ENCODE measurements at regions not wholly inside any gene's neighbourhood (a gene's known extent, or its start where the extent isn't known, plus 50 kb on each side); places are given as distances from the start of the nearest gene placed in this dataset.
A peak's percentile ranks its signal among the peaks of the same experiment; 100 is the strongest.

DNA sequence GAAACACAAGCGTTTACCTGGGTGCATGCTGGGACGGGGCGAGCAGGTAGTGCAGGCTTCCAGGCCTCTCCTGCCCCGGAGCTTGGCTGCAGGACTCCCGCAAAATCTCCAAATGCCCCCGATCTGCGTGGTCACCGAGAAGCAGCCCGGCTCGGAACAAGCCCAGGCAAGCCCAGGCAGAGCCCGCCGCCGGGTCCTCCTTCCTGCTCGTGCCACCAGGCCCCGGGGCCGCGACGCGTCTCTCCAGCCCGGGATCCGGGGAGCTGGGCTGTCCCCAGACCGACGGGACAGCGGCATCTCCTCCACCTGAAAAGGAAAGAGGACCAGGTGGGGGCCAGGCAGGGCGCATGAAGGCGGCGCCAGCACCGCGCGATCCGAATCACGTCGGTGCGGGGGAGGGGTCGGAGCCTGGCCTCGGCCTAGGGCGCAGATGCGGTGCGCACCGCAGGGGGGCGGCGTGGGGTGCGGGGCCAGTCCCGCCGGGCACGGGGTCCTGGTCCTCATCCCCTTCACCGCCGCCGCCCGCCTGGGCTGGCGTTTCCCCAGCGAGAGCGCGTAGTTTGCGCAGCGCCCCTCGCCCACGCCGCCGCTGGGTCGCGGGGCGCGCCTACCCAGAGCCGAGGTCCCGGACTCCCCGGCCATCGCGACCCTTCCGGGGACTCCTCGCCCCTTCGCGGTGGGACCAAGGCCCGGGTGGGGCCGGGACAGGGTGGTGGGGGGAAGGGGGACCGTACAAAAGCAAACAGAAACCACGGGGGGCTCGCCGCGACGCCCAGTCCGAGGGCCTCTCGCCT, 52.4 kb upstream of the H6PD start:
- under 1% methylated on average over 70 of the region's 83 CpGs for WGBS
- peak overlapping the region; percentile 98 to 99 for H3K18ac ChIP-seq (ENCODE audit: low read depth in 1 of 2, low read length in 2 of 2)
- H2BK15ac ChIP-seq (ENCODE audit: low read depth, poor library complexity, severe bottlenecking): peak overlapping the region; percentile 15
- H3K9ac ChIP-seq (ENCODE audit: low read length): peak overlapping the region; percentile 99
- H3K79me1 ChIP-seq (replicated peaks; ENCODE audit: low read length, poor library complexity, severe bottlenecking): peaks cover 17% of the 10 kb centered on the region
- peak overlapping the region; percentile 87 for H2AK5ac ChIP-seq (ENCODE audit: low read length, severe bottlenecking)
- peak overlapping the region; percentile 94 to 99 for H3K4ac ChIP-seq (ENCODE audit: low read depth in 1 of 2, low read length in 2 of 2)
- H3K4me2 ChIP-seq (ENCODE audit: low read length, poor library complexity, severe bottlenecking): peak overlapping the region; percentile 60
- H3K4me3 ChIP-seq (ENCODE audit: insufficient read depth in 1 of 2, low read depth in 1 of 2, low read length in 2 of 2): peak overlapping the region; percentile 84 to 87
- peak overlapping the region in 1 of 2 experiments; percentile 91 for H3K23ac ChIP-seq (ENCODE audit: low read length in 2 of 2)
- H3K27me3 ChIP-seq (ENCODE audit: control insufficient read depth in 1 of 2, insufficient read depth in 1 of 2, low read length in 2 of 2): no peaks in the 10 kb centered on the region
- H4K91ac ChIP-seq (ENCODE audit: low read length): peak overlapping the region; percentile 96
- H2AFZ ChIP-seq (ENCODE audit: low read depth, low read length): peak overlapping the region; percentile 32
- peaks cover 36% of the 10 kb centered on the region for H3K4me1 ChIP-seq (ENCODE audit: control insufficient read depth, insufficient read depth, low read depth, low read length)
- H3K36me3 ChIP-seq (ENCODE audit: control insufficient read depth in 1 of 2, insufficient read depth in 2 of 2, low read depth in 1 of 2, low read length in 2 of 2): peaks cover 28 to 51% of the 10 kb centered on the region in 2 experiments
- H2BK5ac ChIP-seq (ENCODE audit: low read depth, low read length, poor library complexity, severe bottlenecking): peak overlapping the region; percentile 96
- H3K9me3 ChIP-seq (ENCODE audit: control insufficient read depth, low read length): no peaks in the 10 kb centered on the region
- H3K14ac ChIP-seq (ENCODE audit: low read length in 2 of 2): peak overlapping the region; percentile 37 to 96
- H3K27ac ChIP-seq (ENCODE audit: low read length, poor library complexity, severe bottlenecking): peak overlapping the region; percentile 93
- peak overlapping the region; percentile 30 to 88 for H2BK12ac ChIP-seq (ENCODE audit: low read length in 2 of 2)
- peak overlapping the region; percentile 97 for H2BK120ac ChIP-seq (ENCODE audit: low read depth, low read length)
- H4K8ac ChIP-seq (ENCODE audit: low read length): peak overlapping the region; percentile 94
- peak; percentile 61 for DNase-seq

DNA sequence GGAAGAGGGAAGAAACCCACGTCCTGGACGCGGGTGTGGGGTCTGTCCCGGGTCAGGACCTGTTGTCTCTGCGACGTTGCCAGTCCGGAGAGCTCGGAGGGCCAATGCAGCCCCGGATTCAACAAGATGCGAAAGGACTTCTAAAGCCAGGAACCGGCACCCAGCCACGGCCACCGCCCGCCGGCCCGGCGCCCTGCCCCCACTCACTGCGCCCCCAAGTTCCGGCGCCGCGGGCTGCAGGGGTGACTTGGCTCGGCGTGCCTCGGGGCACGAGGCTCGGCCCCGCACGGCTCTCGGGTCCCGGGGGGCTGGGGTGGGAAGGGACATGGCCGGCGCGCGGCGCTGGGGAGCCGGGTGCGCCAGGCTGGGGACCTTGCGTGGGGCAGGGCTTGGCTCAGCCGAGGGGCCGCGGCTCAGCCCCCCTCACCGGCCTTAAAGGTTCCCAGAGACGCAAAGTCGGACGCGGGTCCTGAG, 51.8 kb upstream of the H6PD start:
- WGBS: under 1% methylated on average over 35 of the region's 47 CpGs
- peak overlapping the region; percentile 60 for H3K4me2 ChIP-seq (ENCODE audit: low read length, poor library complexity, severe bottlenecking)
- H2BK12ac ChIP-seq (ENCODE audit: low read length in 2 of 2): peak overlapping the region in 1 of 2 experiments; percentile 88
- peaks cover 17% of the 10 kb centered on the region for H3K79me1 ChIP-seq (replicated peaks; ENCODE audit: low read length, poor library complexity, severe bottlenecking)
- H2BK5ac ChIP-seq (ENCODE audit: low read depth, low read length, poor library complexity, severe bottlenecking): peak overlapping the region; percentile 96
- peak overlapping the region; percentile 99 for H3K9ac ChIP-seq (ENCODE audit: low read length)
- H3K36me3 ChIP-seq (ENCODE audit: control insufficient read depth in 1 of 2, insufficient read depth in 2 of 2, low read depth in 1 of 2, low read length in 2 of 2): peaks cover 26 to 51% of the 10 kb centered on the region in 2 experiments
- peak overlapping the region in 1 of 2 experiments; percentile 96 for H3K23ac ChIP-seq (ENCODE audit: low read length in 2 of 2)
- no peaks in the 10 kb centered on the region for H3K27me3 ChIP-seq (ENCODE audit: control insufficient read depth in 1 of 2, insufficient read depth in 1 of 2, low read length in 2 of 2)
- H3K4ac ChIP-seq (ENCODE audit: low read depth in 1 of 2, low read length in 2 of 2): peak overlapping the region; percentile 85 to 99
- H2BK120ac ChIP-seq (ENCODE audit: low read depth, low read length): peak overlapping the region; percentile 97
- DNase-seq: no peak
- H3K14ac ChIP-seq (ENCODE audit: low read length in 2 of 2): peak overlapping the region; percentile 37 to 96
- H3K9me3 ChIP-seq (ENCODE audit: control insufficient read depth, low read length): no peaks in the 10 kb centered on the region
- H2BK15ac ChIP-seq (ENCODE audit: low read depth, poor library complexity, severe bottlenecking): peak overlapping the region; percentile 26
- H4K8ac ChIP-seq (ENCODE audit: low read length): peak overlapping the region; percentile 82
- H3K4me1 ChIP-seq (ENCODE audit: control insufficient read depth, insufficient read depth, low read depth, low read length): peaks cover 35% of the 10 kb centered on the region
- no peak overlapping the region for H2AK5ac ChIP-seq (ENCODE audit: low read length, severe bottlenecking)
- H2AFZ ChIP-seq (ENCODE audit: low read depth, low read length): peak overlapping the region; percentile 32
- H4K91ac ChIP-seq (ENCODE audit: low read length): peak overlapping the region; percentile 77
- peak overlapping the region; percentile 84 to 87 for H3K4me3 ChIP-seq (ENCODE audit: insufficient read depth in 1 of 2, low read depth in 1 of 2, low read length in 2 of 2)
- peak overlapping the region; percentile 98 to 99 for H3K18ac ChIP-seq (ENCODE audit: low read depth in 1 of 2, low read length in 2 of 2)
- H3K27ac ChIP-seq (ENCODE audit: low read length, poor library complexity, severe bottlenecking): peak overlapping the region; percentile 27

DNA sequence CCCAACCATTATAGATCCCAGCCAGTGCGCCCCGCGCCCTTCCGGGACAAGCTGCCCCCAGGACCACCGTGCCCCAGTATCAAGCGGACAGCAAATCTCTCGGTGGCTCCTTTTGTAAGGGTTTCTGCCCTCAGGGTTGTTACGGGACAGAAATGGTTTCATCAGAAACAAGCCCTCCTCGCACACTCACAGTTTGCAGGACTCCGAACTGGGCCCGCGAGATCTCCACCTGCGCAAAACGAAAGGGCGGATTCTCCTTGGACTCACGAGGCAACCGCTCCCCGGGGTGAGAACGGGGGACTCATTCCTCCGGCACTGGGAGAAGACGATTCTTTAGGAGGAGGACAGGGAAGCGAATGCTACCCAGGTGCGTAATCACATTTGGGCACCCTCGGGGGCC, 51.1 kb upstream of the H6PD start:
- Histone ChIP-seq H2BK120ac (ENCODE audit: low read depth, low read length) (peak overlapping the region; percentile 22), H3K27ac (ENCODE audit: low read length, poor library complexity, severe bottlenecking) (no peak overlapping the region), H2BK12ac (ENCODE audit: low read length in 2 of 2) (peak overlapping the region in 1 of 2 experiments; percentile 76), H2AK5ac (ENCODE audit: low read length, severe bottlenecking) (no peak overlapping the region), H2BK5ac (ENCODE audit: low read depth, low read length, poor library complexity, severe bottlenecking) (no peak overlapping the region), H2AFZ (ENCODE audit: low read depth, low read length) (no peak overlapping the region), H3K14ac (ENCODE audit: low read length in 2 of 2) (peak overlapping the region in 1 of 2 experiments; percentile 70), H3K9me3 (ENCODE audit: control insufficient read depth, low read length) (no peaks in the 10 kb centered on the region), H3K23ac (ENCODE audit: low read length in 2 of 2) (peak overlapping the region in 1 of 2 experiments; percentile 6), H3K4me1 (ENCODE audit: control insufficient read depth, insufficient read depth, low read depth, low read length) (peaks cover 34% of the 10 kb centered on the region), H2BK15ac (ENCODE audit: low read depth, poor library complexity, severe bottlenecking) (no peak overlapping the region), H3K27me3 (ENCODE audit: control insufficient read depth in 1 of 2, insufficient read depth in 1 of 2, low read length in 2 of 2) (no peaks in the 10 kb centered on the region), H3K4me3 (ENCODE audit: insufficient read depth in 1 of 2, low read depth in 1 of 2, low read length in 2 of 2) (peak overlapping the region; percentile 84 to 87), H4K8ac (ENCODE audit: low read length) (no peak overlapping the region), H3K18ac (ENCODE audit: low read depth in 1 of 2, low read length in 2 of 2) (peak overlapping the region; percentile 98 to 99), H3K79me1 (replicated peaks; ENCODE audit: low read length, poor library complexity, severe bottlenecking) (peaks cover 17% of the 10 kb centered on the region), H3K36me3 (ENCODE audit: control insufficient read depth in 1 of 2, insufficient read depth in 2 of 2, low read depth in 1 of 2, low read length in 2 of 2) (peaks cover 20 to 46% of the 10 kb centered on the region in 2 experiments), H3K9ac (ENCODE audit: low read length) (peak overlapping the region; percentile 99), H3K4ac (ENCODE audit: low read depth in 1 of 2, low read length in 2 of 2) (peak overlapping the region in 1 of 2 experiments; percentile 99), H4K91ac (ENCODE audit: low read length) (peak overlapping the region; percentile 5), H3K4me2 (ENCODE audit: low read length, poor library complexity, severe bottlenecking) (peak overlapping the region; percentile 60)
- WGBS: 46% methylated on average over 24 of the region's 24 CpGs
- no peak for DNase-seq

DNA sequence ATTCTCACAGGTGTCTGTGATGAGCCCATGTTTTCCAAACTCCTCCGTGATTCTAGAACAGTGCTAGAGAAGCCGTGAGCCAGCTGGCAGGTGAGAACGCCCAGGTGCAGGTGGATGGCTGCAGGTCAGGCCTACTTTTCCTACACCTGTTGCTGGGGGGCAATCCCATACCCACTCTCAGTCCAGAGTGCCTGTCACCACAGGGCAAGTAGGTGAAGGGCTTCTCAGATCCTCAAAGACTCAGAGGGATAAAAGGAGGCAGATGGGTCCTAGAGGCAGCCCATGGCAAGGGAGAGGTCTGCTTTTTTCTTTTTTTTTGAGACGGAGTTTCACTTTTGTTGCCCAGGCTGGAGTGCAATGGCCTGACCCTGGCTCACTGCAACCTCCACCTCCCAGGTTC, 50.7 kb upstream of the H6PD start:
- Histone ChIP-seq H4K8ac (ENCODE audit: low read length) (no peak overlapping the region), H2AFZ (ENCODE audit: low read depth, low read length) (no peak overlapping the region), H4K91ac (ENCODE audit: low read length) (no peak overlapping the region), H2BK15ac (ENCODE audit: low read depth, poor library complexity, severe bottlenecking) (no peak overlapping the region), H2BK5ac (ENCODE audit: low read depth, low read length, poor library complexity, severe bottlenecking) (no peak overlapping the region), H2AK5ac (ENCODE audit: low read length, severe bottlenecking) (no peak overlapping the region), H3K4ac (ENCODE audit: low read depth in 1 of 2, low read length in 2 of 2) (no peak overlapping the region), H2BK12ac (ENCODE audit: low read length in 2 of 2) (no peak overlapping the region), H3K9ac (ENCODE audit: low read length) (peak overlapping the region; percentile 99), H3K27me3 (ENCODE audit: control insufficient read depth in 1 of 2, insufficient read depth in 1 of 2, low read length in 2 of 2) (no peaks in the 10 kb centered on the region), H3K23ac (ENCODE audit: low read length in 2 of 2) (no peak overlapping the region), H3K14ac (ENCODE audit: low read length in 2 of 2) (peak overlapping the region in 1 of 2 experiments; percentile 62), H3K27ac (ENCODE audit: low read length, poor library complexity, severe bottlenecking) (no peak overlapping the region), H3K4me1 (ENCODE audit: control insufficient read depth, insufficient read depth, low read depth, low read length) (peaks cover 31% of the 10 kb centered on the region), H3K36me3 (ENCODE audit: control insufficient read depth in 1 of 2, insufficient read depth in 2 of 2, low read depth in 1 of 2, low read length in 2 of 2) (peaks cover 15 to 45% of the 10 kb centered on the region in 2 experiments), H3K18ac (ENCODE audit: low read depth in 1 of 2, low read length in 2 of 2) (peak overlapping the region in 1 of 2 experiments; percentile 69), H3K79me1 (replicated peaks; ENCODE audit: low read length, poor library complexity, severe bottlenecking) (peaks cover 17% of the 10 kb centered on the region), H3K4me2 (ENCODE audit: low read length, poor library complexity, severe bottlenecking) (peak overlapping the region; percentile 60), H3K4me3 (ENCODE audit: insufficient read depth in 1 of 2, low read depth in 1 of 2, low read length in 2 of 2) (peak overlapping the region; percentile 84 to 87), H3K9me3 (ENCODE audit: control insufficient read depth, low read length) (no peaks in the 10 kb centered on the region), H2BK120ac (ENCODE audit: low read depth, low read length) (no peak overlapping the region)
- WGBS: 75% methylated on average over 4 of the region's 4 CpGs
- DNase-seq: peak; percentile 44

Data from mesenchymal stem cell (in vitro differentiated cells and primary cell).